Esophagus muscularis mucosa (tissue), 4 donors: ENCODE measurements at regions not wholly inside any gene's neighbourhood (a gene's known extent, or its start where the extent isn't known, plus 50 kb on each side); places are given as distances from the start of the nearest gene placed in this dataset.

Source experiments
- DNase-seq: peaks from one replicate; pipeline ENCODE4 v3.0.0-alpha.2; 2017; ENCODE audit errors: extremely low spot score
- H3K27ac ChIP-seq, 4 donors: fragments of 200-600 bp; sonication (generic); replicated peaks in 1 of 4; 1 replicate in 3 of 4; 2 replicates in 1 of 4; pipeline ENCODE4 v1.5.1; 2016 to 2019; ENCODE audit warnings: mild to moderate bottlenecking in 1 of 4
- H3K27me3 ChIP-seq, 4 donors: fragments of 200-600 bp; sonication (generic); one replicate each; pipeline versions ENCODE4 v1.5.1 to v1.6.0; 2016 to 2019
- H3K36me3 ChIP-seq, 4 donors: fragments of 200-600 bp; sonication (generic); one replicate each; pipeline ENCODE4 v1.5.1; 2016 to 2019
- H3K4me1 ChIP-seq, 4 donors: fragments of 200-600 bp; sonication (generic); one replicate each; pipeline ENCODE4 v1.5.1; 2016 to 2019
- H3K4me3 ChIP-seq, 4 donors: fragments of 200-600 bp; sonication (generic); 1 replicate in 2 of 4; 2 replicates in 2 of 4; pipeline ENCODE4 v1.5.1; 2016 to 2019; ENCODE audit warnings: mild to moderate bottlenecking in 4 of 4, moderate library complexity in 1 of 4
- H3K9me3 ChIP-seq, 4 donors: fragments of 200-600 bp; sonication (generic); 1 replicate in 3 of 4; 2 replicates in 1 of 4; pipeline ENCODE4 v1.5.1; 2016 to 2019
- EP300 ChIP-seq: sonication (generic); formaldehyde crosslinking; IDR thresholded peaks from one replicate; pipeline ENCODE4 v1.6.1; 2017; ENCODE audit warnings: antibody characterized with exemption
- POLR2A ChIP-seq: fragments of 450-650 bp; IDR thresholded peaks from one replicate; pipeline ENCODE4 v1.6.1; 2017; ENCODE audit warnings: antibody characterized with exemption, moderate library complexity, mild to moderate bottlenecking, low read depth
- POLR2AphosphoS5 ChIP-seq, 2 donors: sonication (generic); formaldehyde crosslinking; IDR thresholded peaks; one replicate each; pipeline ENCODE4 v1.6.1; 2017; ENCODE audit warnings: antibody characterized with exemption in 2 of 2
- WGBS: methylation state at CpG from one replicate; pipeline ENCODE4 v1.1.5; 2018; 5-methylcytosine and 5-hydroxymethylcytosine counted together
- intact Hi-C: fragments of 100-400 bp; cut with DNase I; formaldehyde crosslinking; loops from one replicate; pipeline ENCODE4 v1.15.1; 2023
- TF ChIP-seq, protein P1 (sequence below), 3 experiments: fragments of 200-600 bp in 2 of 3; fragments of 450-650 bp in 1 of 3; sonication (generic) in 2 of 3; IDR thresholded peaks; one replicate each; pipeline ENCODE4 v1.5.1; 2017 to 2019; ENCODE audit warnings: antibody characterized with exemption in 3 of 3, mild to moderate bottlenecking in 2 of 3, moderate library complexity in 1 of 3

DNA sequence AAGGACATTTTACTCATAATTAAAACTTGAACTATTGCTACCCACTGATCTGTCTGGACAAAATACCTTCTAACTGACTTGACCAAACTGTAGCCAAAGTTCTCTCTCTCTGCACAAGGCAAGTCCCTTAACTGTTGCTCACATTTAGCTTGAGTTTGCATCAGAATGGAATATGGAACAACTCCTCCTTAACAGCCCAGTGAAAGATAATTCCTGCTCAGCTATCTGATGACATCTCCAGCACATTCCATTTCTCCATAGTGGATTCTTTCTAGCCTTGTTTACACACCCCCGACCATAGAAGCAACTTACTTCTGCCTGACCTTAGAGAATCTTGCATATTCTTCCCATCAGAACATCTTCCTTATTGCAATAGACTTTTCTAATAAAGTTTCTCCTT lies 317.2 kb upstream of the CDH2 start:
- intact Hi-C loops: no loop called here
- Histone ChIP-seq H3K4me3 (no peak overlapping the region), H3K36me3 (no peaks in the 10 kb centered on the region), H3K27me3 (no peaks in the 10 kb centered on the region), H3K9me3 (no peaks in the 10 kb centered on the region), H3K27ac (no peak overlapping the region), H3K4me1 (no peaks in the 10 kb centered on the region)
- TF ChIP-seq POLR2AphosphoS5 (IDR thresholded peaks at IDR 0.05) (no peak), EP300 (no peak), POLR2A (no peak)
- TF ChIP-seq, protein P1, sequence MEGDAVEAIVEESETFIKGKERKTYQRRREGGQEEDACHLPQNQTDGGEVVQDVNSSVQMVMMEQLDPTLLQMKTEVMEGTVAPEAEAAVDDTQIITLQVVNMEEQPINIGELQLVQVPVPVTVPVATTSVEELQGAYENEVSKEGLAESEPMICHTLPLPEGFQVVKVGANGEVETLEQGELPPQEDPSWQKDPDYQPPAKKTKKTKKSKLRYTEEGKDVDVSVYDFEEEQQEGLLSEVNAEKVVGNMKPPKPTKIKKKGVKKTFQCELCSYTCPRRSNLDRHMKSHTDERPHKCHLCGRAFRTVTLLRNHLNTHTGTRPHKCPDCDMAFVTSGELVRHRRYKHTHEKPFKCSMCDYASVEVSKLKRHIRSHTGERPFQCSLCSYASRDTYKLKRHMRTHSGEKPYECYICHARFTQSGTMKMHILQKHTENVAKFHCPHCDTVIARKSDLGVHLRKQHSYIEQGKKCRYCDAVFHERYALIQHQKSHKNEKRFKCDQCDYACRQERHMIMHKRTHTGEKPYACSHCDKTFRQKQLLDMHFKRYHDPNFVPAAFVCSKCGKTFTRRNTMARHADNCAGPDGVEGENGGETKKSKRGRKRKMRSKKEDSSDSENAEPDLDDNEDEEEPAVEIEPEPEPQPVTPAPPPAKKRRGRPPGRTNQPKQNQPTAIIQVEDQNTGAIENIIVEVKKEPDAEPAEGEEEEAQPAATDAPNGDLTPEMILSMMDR (IDR thresholded peaks at IDR 0.05): no peak
- 82% methylated on average over 1 of the region's 1 CpG for WGBS
- no peak for DNase-seq

DNA sequence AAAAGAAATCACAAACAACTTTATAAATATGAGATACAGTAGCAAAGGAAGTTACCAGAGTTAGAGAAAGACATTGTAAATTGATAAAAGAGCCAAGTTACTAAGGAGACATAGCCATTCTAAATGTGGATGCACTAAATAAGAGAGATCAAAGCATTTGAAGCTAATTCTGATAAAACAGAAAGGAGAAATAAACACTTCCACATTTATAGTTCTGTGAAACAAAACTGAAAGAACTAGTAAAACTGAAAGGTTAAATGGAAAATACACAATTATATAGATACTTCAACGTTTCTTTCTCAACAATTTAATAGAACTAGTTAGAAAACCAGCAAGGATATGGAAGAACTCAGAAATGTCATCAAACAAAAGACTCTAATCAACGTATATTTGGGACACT lies 309.0 kb upstream of the CDH2 start:
- Histone ChIP-seq H3K4me3 (no peak overlapping the region), H3K27ac (no peak overlapping the region), H3K9me3 (no peaks in the 10 kb centered on the region), H3K36me3 (no peaks in the 10 kb centered on the region), H3K27me3 (no peaks in the 10 kb centered on the region), H3K4me1 (no peaks in the 10 kb centered on the region)
- WGBS: 58% methylated on average over 2 of the region's 2 CpGs
- TF ChIP-seq, protein P1 (IDR thresholded peaks at IDR 0.05): no peak
- TF ChIP-seq EP300: no peak
- no peak for TF ChIP-seq POLR2A
- no peak for TF ChIP-seq POLR2AphosphoS5 (IDR thresholded peaks at IDR 0.05)
- no peak for DNase-seq
- intact Hi-C loops: no loop called here

DNA sequence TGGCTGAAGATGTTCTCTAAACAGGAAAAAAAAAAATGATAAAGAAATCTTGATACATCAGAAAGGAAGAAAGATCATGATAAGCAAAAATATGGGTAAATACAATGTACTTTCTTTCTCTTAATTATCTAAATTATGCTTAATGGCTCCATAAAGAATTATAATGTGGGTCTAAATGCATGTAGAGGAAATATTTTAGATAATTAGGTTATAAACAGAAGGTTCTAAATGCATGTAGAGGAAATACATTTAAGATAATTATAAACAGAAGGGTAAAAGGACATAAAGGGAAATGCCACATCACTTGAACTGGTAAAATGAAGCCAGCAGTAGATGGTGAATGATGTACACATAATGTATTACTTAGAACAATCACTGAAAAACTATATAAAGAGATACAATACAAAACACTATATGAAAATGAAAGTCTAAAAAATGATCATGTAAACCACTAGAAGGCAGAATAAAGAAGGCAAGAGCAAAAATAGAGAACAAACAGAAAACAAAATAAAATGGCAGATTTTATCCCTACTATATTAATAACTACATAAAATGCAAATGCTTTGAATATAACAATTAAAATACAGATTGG lies 308.4 kb upstream of the CDH2 start:
- Histone ChIP-seq H3K9me3 (no peaks in the 10 kb centered on the region), H3K36me3 (no peaks in the 10 kb centered on the region), H3K4me3 (no peak overlapping the region), H3K27me3 (no peaks in the 10 kb centered on the region), H3K27ac (no peak overlapping the region), H3K4me1 (no peaks in the 10 kb centered on the region)
- no peak for TF ChIP-seq POLR2AphosphoS5 (IDR thresholded peaks at IDR 0.05)
- intact Hi-C loops: no loop called here
- no peak for DNase-seq

DNA sequence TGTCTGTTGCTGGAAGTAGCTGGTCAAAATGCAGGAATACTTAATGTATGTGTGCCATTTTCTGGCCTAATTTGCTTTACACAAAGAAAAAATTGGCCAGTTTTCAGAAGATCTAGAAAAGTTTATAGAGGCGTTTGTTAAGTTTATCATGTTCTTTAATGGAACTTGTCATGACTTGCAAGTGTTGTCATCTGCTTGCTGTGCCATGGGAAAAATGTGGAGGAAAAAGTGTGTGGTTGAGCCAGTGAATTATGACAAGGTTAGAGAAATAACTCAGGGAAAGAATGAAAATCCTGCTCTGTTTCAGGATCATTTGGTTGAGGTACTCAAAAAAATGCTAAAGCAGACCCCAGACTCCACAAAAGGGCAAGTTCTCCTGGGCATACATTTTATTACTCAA lies 301.6 kb upstream of the CDH2 start:
- no peak overlapping the region for H3K4me3 ChIP-seq
- H3K9me3 ChIP-seq: peaks cover 0 to 2% (median 0%) of the 10 kb centered on the region in 4 donors
- H3K27me3 ChIP-seq: no peaks in the 10 kb centered on the region
- DNase-seq: no peak
- H3K27ac ChIP-seq: no peak overlapping the region
- TF ChIP-seq EP300: no peak
- no peak for TF ChIP-seq POLR2AphosphoS5 (IDR thresholded peaks at IDR 0.05)
- H3K4me1 ChIP-seq: no peaks in the 10 kb centered on the region
- no peaks in the 10 kb centered on the region for H3K36me3 ChIP-seq
- intact Hi-C loops: no loop called here
- WGBS: 73% methylated on average over 1 of the region's 1 CpG

DNA sequence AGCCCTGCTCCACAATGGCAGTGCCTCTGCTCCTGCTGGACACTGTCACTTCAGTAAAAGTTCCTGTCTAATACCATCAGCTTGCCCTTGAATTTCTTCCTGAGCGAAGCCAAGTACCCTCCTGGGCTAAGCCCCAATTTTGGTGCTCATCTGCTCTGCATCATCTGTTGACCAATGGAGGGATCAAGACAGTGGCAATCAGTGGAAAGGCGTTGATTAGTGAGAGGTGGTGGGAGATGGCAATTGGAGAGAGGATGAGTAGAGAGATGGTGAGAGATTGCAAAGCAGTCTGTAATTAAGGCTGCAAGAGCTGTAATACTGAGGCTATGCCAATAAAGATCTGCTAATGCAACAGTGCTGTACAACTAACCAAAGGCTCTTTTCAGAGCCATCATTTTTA lies 299.4 kb upstream of the CDH2 start:
- DNase-seq: no peak
- intact Hi-C loops: no loop called here
- WGBS: 95% methylated on average over 2 of the region's 2 CpGs

More for the DNA sequence above, 299.4 kb upstream of the CDH2 start:
- Histone ChIP-seq H3K36me3 (no peaks in the 10 kb centered on the region), H3K4me3 (no peak overlapping the region), H3K27me3 (no peaks in the 10 kb centered on the region), H3K9me3 (peaks cover 0 to 2% (median 0%) of the 10 kb centered on the region in 4 donors), H3K27ac (no peak overlapping the region), H3K4me1 (no peaks in the 10 kb centered on the region)
- TF ChIP-seq, protein P1 (IDR thresholded peaks at IDR 0.05): no peak
- TF ChIP-seq POLR2A: no peak
- no peak for TF ChIP-seq EP300
- TF ChIP-seq POLR2AphosphoS5 (IDR thresholded peaks at IDR 0.05): no peak
